Spleen (tissue), 7 donors: ENCODE measurements at regions not wholly inside any gene's neighbourhood (a gene's known extent, or its start where the extent isn't known, plus 50 kb on each side); places are given as distances from the start of the nearest gene placed in this dataset.

Source experiments
- CTCF ChIP-seq, 11 experiments: fragments of 200-600 bp in 7 of 11; fragments of 450-650 bp in 4 of 11; sonication (generic) in 4 of 11; IDR thresholded peaks in 8 of 11; conservative IDR thresholded peaks in 3 of 11; 1 replicate in 7 of 11; 2 replicates in 4 of 11; pipeline versions ENCODE4 v1.4.0 to v1.8.0; 2016 to 2021; ENCODE audit warnings: antibody characterized with exemption in 11 of 11, inconsistent platforms in 4 of 11, mild to moderate bottlenecking in 1 of 11
- POLR2AphosphoS5 ChIP-seq, 3 donors: sonication (generic); formaldehyde crosslinking; IDR thresholded peaks; one replicate each; pipeline ENCODE4 v1.5.1; 2017; ENCODE audit warnings: antibody characterized with exemption in 3 of 3
- donor health status: DM: no; HTN: no; CAD: no; lungs with moderate emphysema.
- donor health status: DM: no; HTN: no; CAD: no.
- donor health status: DM: no; HTN: no; CAD: no.

- no peak for TF ChIP-seq CTCF (IDR thresholded peaks at IDR 0.05 in 8 of 11, conservative IDR thresholded peaks at IDR 0.05 in 3 of 11)
- TF ChIP-seq POLR2AphosphoS5 (IDR thresholded peaks at IDR 0.05) = no peak
Observed at GRCh38 chr7:114243646-114244045, 171.0 kb upstream of the FOXP2 start.
